T-cell (primary cell): ENCODE measurements at regions not wholly inside any gene's neighbourhood (a gene's known extent, or its start where the extent isn't known, plus 50 kb on each side); places are given as distances from the start of the nearest gene placed in this dataset.

ENCODE experiments used
- ATAC-seq, 4 experiments: fragments of 200-7000 bp in 3 of 4; fragments of 150-1000 bp in 1 of 4; cut with Tn5 transposase; replicated peaks in 1 of 4; 1 replicate in 3 of 4; 2 replicates in 1 of 4; pipeline ENCODE4 v1.10.0; 2021; ENCODE audit warnings: moderate library complexity in 3 of 4, mild to moderate bottlenecking in 2 of 4, moderate number of reproducible peaks in 1 of 4
- CTCF ChIA-PET, 2 donors: fragments of 300-600 bp; sonication (Branson Sonifier 250); formaldehyde crosslinking; loops; one replicate each; lab custom pipeline; 2022; ENCODE audit warnings: antibody characterized with exemption in 2 of 2; lab: Charles Lee
- POLR2A ChIA-PET, 2 donors: fragments of 300-600 bp; sonication (Branson Sonifier 250); formaldehyde crosslinking; loops; one replicate each; lab custom pipeline; 2022; ENCODE audit warnings: antibody characterized with exemption in 2 of 2; lab: Charles Lee
- DNase-seq, 35 experiments: peaks; one replicate each; pipeline versions ENCODE4 v3.0.0 to v3.0.0-alpha.2; 2013 to 2023
- H3K27ac ChIP-seq: one replicate; pipeline ENCODE4 v1.5.1; 2013; ENCODE audit warnings: low read length
- H3K27me3 ChIP-seq, 2 experiments: replicated peaks in 1 of 2; 1 replicate in 1 of 2; 2 replicates in 1 of 2; pipeline versions ENCODE4 v1.6.1 to v1.7.0; 2013; ENCODE audit warnings: low read length in 1 of 2, mixed read lengths in 1 of 2; ENCODE audit not compliant: control insufficient read depth in 2 of 2, insufficient read depth in 2 of 2; ENCODE audit errors: extremely low read depth in 1 of 2
- H3K36me3 ChIP-seq, 2 donors: 1 replicate in 1 of 2; 2 replicates in 1 of 2; pipeline versions ENCODE4 v1.6.1 to v1.7.0; 2013; ENCODE audit warnings: low read length in 1 of 2; ENCODE audit not compliant: control insufficient read depth in 2 of 2, insufficient read depth in 1 of 2; ENCODE audit errors: extremely low read depth in 1 of 2
- H3K4me1 ChIP-seq, 2 experiments: 1 replicate in 1 of 2; 2 replicates in 1 of 2; pipeline versions ENCODE4 v1.6.1 to v1.7.0; 2013; ENCODE audit warnings: low read length in 2 of 2, mixed read lengths in 1 of 2; ENCODE audit not compliant: insufficient read depth in 2 of 2, control insufficient read depth in 1 of 2; ENCODE audit errors: extremely low read depth in 1 of 2
- H3K4me3 ChIP-seq, 2 donors: 1 replicate in 1 of 2; 2 replicates in 1 of 2; pipeline versions ENCODE4 v1.5.1 to v1.7.0; 2013; ENCODE audit warnings: mild to moderate bottlenecking in 2 of 2, low read length in 1 of 2, moderate library complexity in 1 of 2; ENCODE audit not compliant: control insufficient read depth in 1 of 2; ENCODE audit errors: extremely low read depth in 1 of 2
- H3K9me3 ChIP-seq: 2 replicates; pipeline ENCODE4 v1.7.0; 2013
- H3K27ac Mint-ChIP-seq, 2 donors: one replicate each; pipeline ENCODE4 v1.8.0; 2020 to 2021; ENCODE audit warnings: mild to moderate bottlenecking in 2 of 2, mixed read lengths in 2 of 2
- H3K27me3 Mint-ChIP-seq, 2 donors: one replicate each; pipeline ENCODE4 v1.8.0; 2021 to 2022; ENCODE audit warnings: mixed read lengths in 2 of 2
- H3K36me3 Mint-ChIP-seq: one replicate; pipeline ENCODE4 v1.8.0; 2021; ENCODE audit warnings: mixed read lengths
- H3K4me1 Mint-ChIP-seq, 3 donors: one replicate each; pipeline ENCODE4 v1.8.0; 2020 to 2022; ENCODE audit warnings: mixed read lengths in 3 of 3, mild to moderate bottlenecking in 1 of 3
- H3K4me3 Mint-ChIP-seq, 3 donors: one replicate each; pipeline ENCODE4 v1.8.0; 2020 to 2022; ENCODE audit warnings: mild to moderate bottlenecking in 3 of 3, mixed read lengths in 3 of 3, moderate library complexity in 3 of 3
- H3K9me3 Mint-ChIP-seq, 3 donors: one replicate each; pipeline ENCODE4 v1.8.0; 2020 to 2022; ENCODE audit warnings: mixed read lengths in 3 of 3
- WGBS: methylation state at CpG from one replicate; pipeline ENCODE4 v1.1.5; 2013; ENCODE audit warnings: missing lambda C conversion rate; ENCODE audit not compliant: insufficient coverage; 5-methylcytosine and 5-hydroxymethylcytosine counted together

DNA sequence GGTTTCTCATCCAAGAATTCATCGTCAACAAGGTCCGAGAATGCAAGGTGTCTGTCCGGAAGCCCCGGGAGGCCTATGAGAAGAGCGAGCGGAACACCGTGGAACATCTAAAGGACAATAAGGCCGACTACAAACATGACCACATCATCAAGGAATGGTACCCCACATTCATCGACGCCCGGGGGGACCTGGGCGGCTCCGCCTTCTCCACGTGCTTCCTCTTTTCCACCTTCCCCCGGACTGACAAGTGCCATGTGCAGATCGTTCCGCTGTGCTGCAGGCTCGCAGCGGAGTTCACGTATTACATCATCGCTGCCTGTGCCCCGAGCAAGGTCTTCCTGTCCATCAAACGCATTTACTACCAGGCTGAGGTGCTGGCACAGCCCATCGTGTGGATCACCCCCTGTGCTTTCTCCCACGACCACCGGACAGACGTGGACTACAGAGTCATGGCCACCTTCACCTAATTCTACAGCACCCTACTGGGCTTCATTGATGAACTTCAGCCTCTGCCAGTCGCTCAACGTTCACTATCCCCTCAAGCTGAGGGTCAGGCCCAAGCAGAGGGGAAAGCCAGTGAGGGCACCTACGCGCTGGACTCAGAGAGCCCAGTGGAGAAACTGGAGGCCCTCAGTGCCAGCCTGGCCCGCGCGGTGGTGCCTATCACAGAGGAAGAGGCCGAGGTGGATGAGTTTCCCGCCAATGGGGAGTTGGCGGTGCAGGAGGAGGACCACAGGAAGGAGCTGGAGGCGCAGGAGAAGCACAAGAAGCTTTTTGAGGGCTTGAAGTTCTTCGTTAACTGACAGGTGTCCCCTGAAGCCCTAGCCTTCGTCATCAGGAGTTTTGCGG is 125.9 kb upstream of the PABPC4L start:
- H3K36me3 Mint-ChIP-seq, result no peaks in the 10 kb centered on the region
- CTCF ChIA-PET, result no interaction called here

DNA sequence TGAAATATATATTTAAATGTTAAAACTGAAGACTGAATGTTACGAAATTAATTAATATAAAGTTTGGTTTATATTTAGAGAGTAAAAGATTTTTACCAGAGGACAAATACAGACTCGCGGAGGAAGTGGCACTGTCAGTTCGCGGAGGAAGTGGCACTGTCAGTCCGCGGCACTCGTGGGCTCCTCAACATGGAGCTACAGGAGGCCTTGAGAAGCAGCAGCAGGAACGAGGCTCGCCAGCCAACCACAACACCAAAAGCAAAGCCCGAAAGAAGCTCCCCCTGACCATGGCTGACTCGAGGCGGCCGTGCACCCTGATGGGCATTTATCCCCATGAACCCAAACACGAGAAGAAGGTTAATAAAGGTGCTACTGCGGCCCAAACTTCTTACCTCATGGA is 125.3 kb upstream of the PABPC4L start:
- Mint-ChIP-seq H3K27ac (no peak overlapping the region), H3K4me1 (no peaks in the 10 kb centered on the region), H3K27me3 (no peaks in the 10 kb centered on the region), H3K36me3 (no peaks in the 10 kb centered on the region), H3K4me3 (no peak overlapping the region), H3K9me3 (peaks cover 10 to 17% (median 11%) of the 10 kb centered on the region in 3 donors)
- Histone ChIP-seq H3K4me1 (no peaks in the 10 kb centered on the region), H3K27ac (no peak overlapping the region), H3K9me3 (no peaks in the 10 kb centered on the region), H3K4me3 (no peak overlapping the region), H3K27me3 (no peaks in the 10 kb centered on the region), H3K36me3 (no peaks in the 10 kb centered on the region)
- ChIA-PET POLR2A (no interaction called here), CTCF (no interaction called here)
- WGBS, result 89% methylated on average over 15 of the region's 16 CpGs
- DNase-seq (no peak), ATAC-seq (no peak)

More for the DNA sequence above, 125.9 kb upstream of the PABPC4L start:
- 87% methylated on average over 32 of the region's 41 CpGs for WGBS
- no peak for DNase-seq
- H3K4me1 ChIP-seq, result no peaks in the 10 kb centered on the region
- Mint-ChIP-seq H3K4me1 (no peaks in the 10 kb centered on the region), H3K27me3 (no peaks in the 10 kb centered on the region), H3K4me3 (no peak overlapping the region), H3K9me3 (peaks cover 8 to 17% (median 11%) of the 10 kb centered on the region in 3 donors), H3K27ac (no peak overlapping the region)
- no peaks in the 10 kb centered on the region for H3K9me3 ChIP-seq
- POLR2A ChIA-PET, result no interaction called here
- H3K36me3 ChIP-seq, result no peaks in the 10 kb centered on the region
- H3K27me3 ChIP-seq, result no peaks in the 10 kb centered on the region
- no peak overlapping the region for H3K4me3 ChIP-seq
- H3K27ac ChIP-seq, result no peak overlapping the region
- ATAC-seq, result no peak

DNA sequence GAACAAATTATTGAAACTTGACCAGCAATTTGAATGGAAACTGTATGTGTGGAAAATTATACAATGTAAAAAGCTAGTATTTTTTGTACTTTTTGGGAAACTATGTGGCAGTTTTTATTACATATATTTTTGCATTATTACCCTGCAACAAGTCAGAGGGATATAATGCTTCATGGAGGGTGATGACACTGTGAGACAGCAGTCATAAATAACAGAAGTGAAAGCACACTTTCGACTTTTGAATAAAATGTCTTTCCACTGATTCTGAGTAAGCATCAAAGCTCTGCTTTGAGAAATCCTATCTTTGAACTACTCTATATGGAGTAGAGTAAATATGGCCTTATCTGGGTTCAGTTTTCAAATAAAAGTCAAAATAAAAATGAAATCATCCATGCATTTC is 122.6 kb upstream of the PABPC4L start:
- Mint-ChIP-seq H3K36me3 (no peaks in the 10 kb centered on the region), H3K4me1 (no peaks in the 10 kb centered on the region), H3K27ac (no peak overlapping the region), H3K9me3 (peaks cover 14 to 29% (median 21%) of the 10 kb centered on the region in 3 donors), H3K27me3 (no peaks in the 10 kb centered on the region), H3K4me3 (no peak overlapping the region)
- H3K9me3 ChIP-seq, result no peaks in the 10 kb centered on the region
- no peaks in the 10 kb centered on the region for H3K36me3 ChIP-seq
- WGBS, result no CpG with 5 or more reads among the region's 1 CpG
- DNase-seq (no peak), ATAC-seq (no peak)
- ChIA-PET CTCF (no interaction called here), POLR2A (no interaction called here)
- no peak overlapping the region for H3K27ac ChIP-seq
- H3K4me1 ChIP-seq, result no peaks in the 10 kb centered on the region
- H3K4me3 ChIP-seq, result no peak overlapping the region
- no peaks in the 10 kb centered on the region for H3K27me3 ChIP-seq

GRCh38 chr4:134320048-134320447 is 118.5 kb upstream of the PABPC4L start:
- no peak overlapping the region for H3K4me3 Mint-ChIP-seq
- no peak overlapping the region for H3K27ac ChIP-seq
- H3K9me3 ChIP-seq, result no peaks in the 10 kb centered on the region
- H3K9me3 Mint-ChIP-seq, result peaks cover 16 to 22% (median 20%) of the 10 kb centered on the region in 3 donors
- no peaks in the 10 kb centered on the region for H3K36me3 Mint-ChIP-seq
- H3K36me3 ChIP-seq, result no peaks in the 10 kb centered on the region
- H3K4me3 ChIP-seq, result no peak overlapping the region
- ChIA-PET POLR2A (no interaction called here), CTCF (no interaction called here)
- ATAC-seq (no peak), DNase-seq (no peak)
- no peaks in the 10 kb centered on the region for H3K4me1 Mint-ChIP-seq
- H3K4me1 ChIP-seq, result no peaks in the 10 kb centered on the region
- no peaks in the 10 kb centered on the region for H3K27me3 Mint-ChIP-seq
- no CpG with 5 or more reads among the region's 2 CpGs for WGBS
- H3K27ac Mint-ChIP-seq, result no peak overlapping the region
- no peaks in the 10 kb centered on the region for H3K27me3 ChIP-seq

DNA sequence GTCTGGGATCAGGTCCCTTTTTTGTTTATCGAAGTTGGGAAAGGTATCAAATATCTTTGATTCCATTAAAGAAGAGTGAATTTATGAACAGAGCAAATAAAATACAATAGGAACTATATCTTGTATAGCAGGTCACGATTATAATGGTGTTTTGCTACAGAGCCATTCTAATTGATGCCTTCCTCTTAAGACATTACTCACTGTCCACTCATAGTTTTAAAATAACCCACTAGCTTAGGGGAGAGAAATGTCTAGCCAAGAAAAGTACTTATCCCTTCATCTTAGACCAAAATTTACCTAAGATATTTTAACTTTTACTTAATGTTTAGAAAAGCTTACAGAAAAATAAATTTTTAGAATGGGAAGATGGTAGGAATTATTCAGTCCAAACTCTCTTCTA is 112.0 kb upstream of the PABPC4L start:
- no peak overlapping the region for H3K4me3 ChIP-seq
- Mint-ChIP-seq H3K27me3 (no peaks in the 10 kb centered on the region), H3K36me3 (no peaks in the 10 kb centered on the region), H3K9me3 (peaks cover 6 to 9% (median 7%) of the 10 kb centered on the region in 3 donors), H3K4me3 (no peak overlapping the region), H3K4me1 (no peaks in the 10 kb centered on the region), H3K27ac (no peak overlapping the region)
- no peaks in the 10 kb centered on the region for H3K36me3 ChIP-seq
- ChIA-PET POLR2A (interaction anchor here in 1 of 2 donors (0.6 kb wide), 1 partner anchor 358 kb away, joined by 7 read pairs; no protein-coding TSS in a partner anchor), CTCF (no interaction called here)
- no peaks in the 10 kb centered on the region for H3K9me3 ChIP-seq
- WGBS, result no CpG with 5 or more reads among the region's 2 CpGs
- H3K4me1 ChIP-seq, result no peaks in the 10 kb centered on the region
- DNase-seq (no peak), ATAC-seq (no peak)
- no peak overlapping the region for H3K27ac ChIP-seq
- H3K27me3 ChIP-seq, result no peaks in the 10 kb centered on the region

DNA sequence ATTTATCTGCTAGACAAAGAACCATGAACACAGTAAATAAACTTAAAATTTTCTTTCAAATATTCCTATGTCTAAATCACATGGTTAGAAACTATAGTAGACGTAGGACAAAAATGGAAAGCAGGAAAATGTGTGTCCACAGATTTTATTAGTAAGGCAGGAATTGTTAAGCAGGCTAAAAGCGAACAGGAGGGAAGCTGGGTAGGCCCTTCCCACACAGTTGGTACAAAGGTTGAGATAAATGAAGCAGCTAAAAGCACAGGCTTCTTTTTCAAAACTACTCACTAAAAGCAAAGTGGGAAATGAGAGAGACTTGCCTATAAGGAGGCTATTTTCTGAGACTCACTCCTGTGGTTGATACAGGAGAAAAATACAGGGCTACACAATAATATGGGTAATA is 108.1 kb upstream of the PABPC4L start:
- no CpG with 5 or more reads among the region's 2 CpGs for WGBS
- peaks cover 5 to 9% (median 9%) of the 10 kb centered on the region in 3 donors for H3K9me3 Mint-ChIP-seq
- ChIA-PET CTCF (no interaction called here), POLR2A (no interaction called here)
- no peak for ATAC-seq
- no peaks in the 10 kb centered on the region for H3K4me1 Mint-ChIP-seq
- Histone ChIP-seq H3K36me3 (no peaks in the 10 kb centered on the region), H3K27me3 (no peaks in the 10 kb centered on the region), H3K4me3 (no peak overlapping the region), H3K4me1 (no peaks in the 10 kb centered on the region), H3K27ac (no peak overlapping the region), H3K9me3 (no peaks in the 10 kb centered on the region)
- no peaks in the 10 kb centered on the region for H3K36me3 Mint-ChIP-seq
- no peaks in the 10 kb centered on the region for H3K27me3 Mint-ChIP-seq
- H3K27ac Mint-ChIP-seq, result no peak overlapping the region
- no peak overlapping the region for H3K4me3 Mint-ChIP-seq
- DNase-seq, result no peak
